Fibroblast of gingiva (primary cell): ENCODE measurements at regions not wholly inside any gene's neighbourhood (a gene's known extent, or its start where the extent isn't known, plus 50 kb on each side); places are given as distances from the start of the nearest gene placed in this dataset.

ENCODE experiments used
- DNase-seq: peaks from one replicate; pipeline ENCODE4 v3.0.0-alpha.2; 2011; ENCODE audit warnings: low read depth

- peak; percentile 88 for DNase-seq
These were observed 286.1 kb upstream of the TENM3 start for GRCh38 chr4:181957088-181957487.

GRCh38 chr4:181958446-181958845 is 284.8 kb upstream of the TENM3 start:
- DNase-seq, result peak; percentile 3

GRCh38 chr4:181959121-181959520 is 284.1 kb upstream of the TENM3 start:
- DNase-seq, result peak; percentile 51

- DNase-seq, result no peak
These were observed 282.8 kb upstream of the TENM3 start for GRCh38 chr4:181960384-181960783.

GRCh38 chr4:181962321-181962720 is 280.9 kb upstream of the TENM3 start:
- DNase-seq, result peak; percentile 21

GRCh38 chr4:181964731-181965130 is 278.5 kb upstream of the TENM3 start:
- no peak for DNase-seq

GRCh38 chr4:181966104-181966551 is 277.1 kb upstream of the TENM3 start:
- no peak for DNase-seq

GRCh38 chr4:181967401-181967800 is 275.8 kb upstream of the TENM3 start:
- DNase-seq, result no peak

GRCh38 chr4:181968371-181968770 is 274.8 kb upstream of the TENM3 start:
- peak; percentile 23 for DNase-seq

GRCh38 chr4:181969151-181969550 is 274.1 kb upstream of the TENM3 start:
- DNase-seq, result no peak

GRCh38 chr4:181970366-181970765 is 272.8 kb upstream of the TENM3 start:
- DNase-seq, result no peak

- no peak for DNase-seq
These were observed 271.8 kb upstream of the TENM3 start for GRCh38 chr4:181971411-181971810.

GRCh38 chr4:181971973-181972372 is 271.2 kb upstream of the TENM3 start:
- peak; percentile 40 for DNase-seq

- DNase-seq, result no peak
These were observed 266.4 kb upstream of the TENM3 start for GRCh38 chr4:181976764-181977163.

- DNase-seq, result no peak
These were observed 260.8 kb upstream of the TENM3 start for GRCh38 chr4:181982437-181982836.

GRCh38 chr4:181982856-181983255 is 260.3 kb upstream of the TENM3 start:
- DNase-seq, result no peak

GRCh38 chr4:181987392-181987791 is 255.8 kb upstream of the TENM3 start:
- DNase-seq, result no peak

GRCh38 chr4:181989071-181989470 is 254.1 kb upstream of the TENM3 start:
- no peak for DNase-seq

GRCh38 chr4:181991369-181992108 is 251.7 kb upstream of the TENM3 start:
- DNase-seq, result no peak

- no peak for DNase-seq
These were observed 244.6 kb upstream of the TENM3 start for GRCh38 chr4:181998398-181999295.

GRCh38 chr4:182000077-182000476 is 243.1 kb upstream of the TENM3 start:
- no peak for DNase-seq

- peak; percentile 22 for DNase-seq
These were observed 232.3 kb upstream of the TENM3 start for GRCh38 chr4:182010876-182011275.

GRCh38 chr4:182014164-182014563 is 229.0 kb upstream of the TENM3 start:
- no peak for DNase-seq
